A549 (cell line): ENCODE measurements at regions not wholly inside any gene's neighbourhood (a gene's known extent, or its start where the extent isn't known, plus 50 kb on each side); places are given as distances from the start of the nearest gene placed in this dataset.

Experiments
- ATAC-seq, 2 experiments: fragments of 200-7000 bp in 1 of 2; fragments of >200 bp in 1 of 2; cut with Nextera tagmentation in 1 of 2; cut with Tn5 transposase in 1 of 2; 3 replicates each; pipeline versions ENCODE4 v1.8.0 to v1.9.1; 2018 to 2020; ENCODE audit warnings: mild to moderate bottlenecking in 1 of 2, moderate library complexity in 1 of 2
- CTCF ChIA-PET: fragments of 300-600 bp; sonication (Branson Sonifier 250); formaldehyde crosslinking; extraction: SDS; loops from one replicate; lab custom pipeline; 2021; ENCODE audit warnings: antibody characterized with exemption, inconsistent platforms; lab: Yijun Ruan, JAX
- POLR2A ChIA-PET: fragments of 350-600 bp; formaldehyde crosslinking; extraction: SDS; loops from one replicate; lab custom pipeline; 2021; ENCODE audit warnings: antibody characterized with exemption, inconsistent platforms; lab: Yijun Ruan, JAX
- DNase-seq, 2 experiments: peaks; one replicate each; pipeline versions ENCODE4 v3.0.0 to v3.0.0-alpha.2; 2011 to 2016; ENCODE audit warnings: low read depth in 1 of 2, low spot score in 1 of 2
- FAIRE-seq: peaks from 2 replicates; lab custom pipeline; 2011; peaks lifted over from hg19 to GRCh38; lab: Jason Lieb, UNC
- H3K27ac ChIP-seq, 2 experiments: fragments of >200 bp; sonication (Bioruptor Twin); formaldehyde crosslinking; 3 replicates each; pipeline ENCODE4 v1.5.1; 2016 to 2017
- H3K4me1 ChIP-seq: fragments of >200 bp; sonication (Bioruptor Twin); formaldehyde crosslinking; 3 replicates; pipeline ENCODE4 v1.6.1; 2016
- H3K4me2 ChIP-seq: fragments of >200 bp; sonication (Bioruptor Twin); formaldehyde crosslinking; 3 replicates; pipeline ENCODE4 v1.6.1; 2016
- H3K4me3 ChIP-seq: fragments of >200 bp; sonication (Bioruptor Twin); formaldehyde crosslinking; 3 replicates; pipeline ENCODE4 v1.5.1; 2016
- H3K9me3 ChIP-seq: fragments of >200 bp; sonication (Bioruptor Twin); formaldehyde crosslinking; 3 replicates; pipeline ENCODE4 v1.6.1; 2016
- ATOH8 ChIP-seq: fragments of 250-450 bp; sonication (Bioruptor Pico); IDR thresholded peaks from 2 replicates; pipeline ENCODE4 v1.5.0; 2020; ENCODE audit warnings: low read depth, mild to moderate bottlenecking, moderate library complexity
- BHLHE40 ChIP-seq: IDR thresholded peaks from 2 replicates; pipeline ENCODE4 v1.6.1; 2012; ENCODE audit warnings: low read depth, low read length, inconsistent platforms
- CBX2 ChIP-seq: fragments of 200-600 bp; sonication (generic); IDR thresholded peaks from 2 replicates; pipeline ENCODE4 v1.6.1; 2016; ENCODE audit warnings: low read depth, mild to moderate bottlenecking, borderline replicate concordance
- CEBPB ChIP-seq, 2 experiments: fragments of >200 bp in 1 of 2; sonication (Bioruptor Twin) in 1 of 2; formaldehyde crosslinking in 1 of 2; IDR thresholded peaks; 2 replicates each; pipeline ENCODE4 v1.6.1; 2012 to 2016
- CHD2 ChIP-seq: fragments of 150-350 bp; IDR thresholded peaks from 2 replicates; pipeline ENCODE4 v1.6.1; 2014; ENCODE audit warnings: low read length; ENCODE audit not compliant: partially characterized antibody
- CHD4 ChIP-seq: fragments of 200-600 bp; sonication (generic); IDR thresholded peaks from 2 replicates; pipeline ENCODE4 v1.6.1; 2016; ENCODE audit warnings: antibody characterized with exemption, mild to moderate bottlenecking, borderline replicate concordance
- E2F6 ChIP-seq: IDR thresholded peaks from 2 replicates; pipeline ENCODE4 v1.6.1; 2012; ENCODE audit warnings: low read depth, borderline replicate concordance
- EHF ChIP-seq: fragments of 250-450 bp; sonication (Bioruptor Pico); IDR thresholded peaks from 2 replicates; pipeline ENCODE4 v1.5.0; 2020; ENCODE audit warnings: mild to moderate bottlenecking
- ELK1 ChIP-seq: fragments of 150-350 bp; IDR thresholded peaks from 2 replicates; pipeline ENCODE4 v1.6.1; 2014; ENCODE audit warnings: low read depth, mild to moderate bottlenecking, low read length
- ESRRA ChIP-seq: fragments of 150-350 bp; IDR thresholded peaks from 2 replicates; pipeline ENCODE4 v1.6.1; 2014; ENCODE audit warnings: mild to moderate bottlenecking, low read length, borderline replicate concordance
- FOSL2 ChIP-seq, 2 experiments: fragments of 450-650 bp in 1 of 2; fragments of >200 bp in 1 of 2; sonication (Bioruptor Twin) in 1 of 2; formaldehyde crosslinking; IDR thresholded peaks; 2 replicates each; pipeline versions ENCODE4 v1.5.0 to v1.6.1; 2016 to 2020; ENCODE audit warnings: mild to moderate bottlenecking in 1 of 2, moderate library complexity in 1 of 2
- HDAC2 ChIP-seq: fragments of 200-600 bp; sonication (generic); IDR thresholded peaks from 2 replicates; pipeline ENCODE4 v1.6.1; 2016
- JUN ChIP-seq, 2 experiments: fragments of >200 bp; sonication (Bioruptor Twin); formaldehyde crosslinking; IDR thresholded peaks; 2 replicates in 1 of 2; 3 replicates in 1 of 2; pipeline ENCODE4 v1.6.1; 2016 to 2017
- JUNB ChIP-seq: fragments of >200 bp; sonication (Bioruptor Twin); formaldehyde crosslinking; IDR thresholded peaks from 2 replicates; pipeline ENCODE4 v1.6.1; 2016
- KDM5A ChIP-seq: fragments of 200-600 bp; sonication (generic); IDR thresholded peaks from 2 replicates; pipeline ENCODE4 v1.6.1; 2016; ENCODE audit warnings: antibody characterized with exemption, mild to moderate bottlenecking
- MAFK ChIP-seq: fragments of 450-650 bp; IDR thresholded peaks from 2 replicates; pipeline ENCODE4 v1.6.1; 2014; ENCODE audit not compliant: partially characterized antibody
- MAX ChIP-seq: IDR thresholded peaks from 2 replicates; pipeline ENCODE4 v1.6.1; 2012
- MYC ChIP-seq: IDR thresholded peaks from 2 replicates; pipeline ENCODE4 v1.6.1; 2012; ENCODE audit warnings: mild to moderate bottlenecking, inconsistent platforms, low read length, improper control_type of control experiment, borderline replicate concordance
- NR3C1 ChIP-seq: fragments of >200 bp; sonication (Bioruptor Twin); formaldehyde crosslinking; IDR thresholded peaks from 3 replicates; pipeline ENCODE4 v1.6.1; 2017
- PBX3 ChIP-seq: IDR thresholded peaks from 2 replicates; pipeline ENCODE4 v1.6.1; 2012
- POLR2A ChIP-seq: IDR thresholded peaks from 2 replicates; pipeline ENCODE4 v1.6.1; 2012; ENCODE audit warnings: mild to moderate bottlenecking, low read length
- POLR2AphosphoS2 ChIP-seq: conservative IDR thresholded peaks from 2 replicates; pipeline ENCODE4 v1.6.1; 2012; ENCODE audit warnings: low read length, improper control_type of control experiment, inconsistent platforms
- RAD21 ChIP-seq, 2 experiments: fragments of >200 bp in 1 of 2; sonication (Bioruptor Twin) in 1 of 2; formaldehyde crosslinking in 1 of 2; IDR thresholded peaks in 1 of 2; conservative IDR thresholded peaks in 1 of 2; 2 replicates in 1 of 2; 3 replicates in 1 of 2; pipeline ENCODE4 v1.6.1; 2012 to 2018; ENCODE audit warnings: inconsistent platforms in 1 of 2
- RARB ChIP-seq: fragments of 250-450 bp; sonication (Bioruptor Pico); IDR thresholded peaks from 2 replicates; pipeline ENCODE4 v1.8.0; 2021; ENCODE audit warnings: mild to moderate bottlenecking, moderate library complexity
- SMC3 ChIP-seq: fragments of >200 bp; sonication (Bioruptor Twin); formaldehyde crosslinking; IDR thresholded peaks from 3 replicates; pipeline ENCODE4 v1.6.1; 2018; ENCODE audit warnings: inconsistent platforms
- SREBF2 ChIP-seq: fragments of 450-650 bp; IDR thresholded peaks from 2 replicates; pipeline ENCODE4 v1.6.1; 2014; ENCODE audit warnings: mild to moderate bottlenecking, moderate library complexity
- TFCP2L1 ChIP-seq: fragments of 250-450 bp; sonication (Bioruptor Pico); IDR thresholded peaks from 2 replicates; pipeline ENCODE4 v1.5.0; 2021; ENCODE audit warnings: mild to moderate bottlenecking
- TP53 ChIP-seq: fragments of 250-450 bp; sonication (Bioruptor Pico); IDR thresholded peaks from 2 replicates; pipeline ENCODE4 v1.5.0; 2021; ENCODE audit warnings: mild to moderate bottlenecking, moderate library complexity
- ZC3H11A ChIP-seq: fragments of 450-650 bp; IDR thresholded peaks from 2 replicates; pipeline ENCODE4 v1.6.1; 2014; ENCODE audit warnings: antibody characterized with exemption, mild to moderate bottlenecking
- ZFP36 ChIP-seq: fragments of 450-650 bp; IDR thresholded peaks from 2 replicates; pipeline ENCODE4 v1.6.1; 2014; ENCODE audit warnings: borderline replicate concordance; ENCODE audit not compliant: partially characterized antibody
- ZNF302 ChIP-seq: fragments of 250-450 bp; sonication (Bioruptor Pico); IDR thresholded peaks from 2 replicates; pipeline ENCODE4 v1.9.0; 2021; ENCODE audit warnings: inconsistent platforms, mild to moderate bottlenecking, moderate library complexity
- ZSCAN20 ChIP-seq: fragments of 250-450 bp; sonication (Bioruptor Pico); IDR thresholded peaks from 2 replicates; pipeline ENCODE4 v1.8.0; 2022; ENCODE audit warnings: mild to moderate bottlenecking, moderate library complexity
- WGBS: methylation state at CpG from one replicate; pipeline ENCODE4 v1.1.6; 2017; ENCODE audit errors: missing lambda C conversion rate; 5-methylcytosine and 5-hydroxymethylcytosine counted together

GRCh38 chr18:78826631-78827030 lies 153.0 kb upstream of the SALL3 start:
- CTCF ChIA-PET = interaction anchor here (0.6 kb wide), 1 partner anchor 620 kb away, joined by 3 read pairs; no protein-coding TSS in a partner anchor
- Histone ChIP-seq H3K4me3 (no peak overlapping the region), H3K4me1 (no peaks in the 10 kb centered on the region), H3K4me2 (no peak overlapping the region), H3K27ac (no peak overlapping the region), H3K9me3 (no peaks in the 10 kb centered on the region)
- WGBS = 3% methylated on average over 4 of the region's 4 CpGs
- FAIRE-seq (no peak), DNase-seq (no peak), ATAC-seq (no peak)
- TF ChIP-seq POLR2A (no peak), E2F6 (no peak), KDM5A (no peak), CBX2 (no peak), ZC3H11A (no peak)
- POLR2A ChIA-PET = no interaction called here

- WGBS = 30% methylated on average over 10 of the region's 10 CpGs
- CTCF ChIA-PET = interaction anchor here (0.6 kb wide), 1 partner anchor 620 kb away, joined by 3 read pairs; no protein-coding TSS in a partner anchor
- ATAC-seq (no peak), FAIRE-seq (no peak)
- H3K4me3 ChIP-seq = no peak overlapping the region
- TF ChIP-seq ATOH8 (no peak), NR3C1 (no peak), JUN (IDR thresholded peaks at IDR 0.05) (no peak), FOSL2 (IDR thresholded peaks at IDR 0.05) (no peak), FOSL2 (CRISPR knock-in tag; IDR thresholded peaks at IDR 0.05) (no peak), ZNF302 (CRISPR knock-in tag) (no peak), SMC3 (no peak), KDM5A (no peak), POLR2AphosphoS2 (no peak), MAFK (no peak), PBX3 (no peak), RAD21 (conservative IDR thresholded peaks at IDR 0.05 in 1 of 2, IDR thresholded peaks at IDR 0.05 in 1 of 2) (no peak), CBX2 (no peak), ZFP36 (no peak), BHLHE40 (no peak), CHD4 (no peak), MAX (no peak), HDAC2 (no peak), TP53 (CRISPR knock-in tag) (no peak), JUNB (no peak)
- TF ChIP-seq, all 56 proteins: peak for 0
- Histone ChIP-seq H3K4me2 (no peak overlapping the region), H3K4me1 (no peaks in the 10 kb centered on the region), H3K27ac (no peak overlapping the region), H3K9me3 (no peaks in the 10 kb centered on the region)
- DNase-seq = no peak
- POLR2A ChIA-PET = no interaction called here
Measured at GRCh38 chr18:78827141-78827540, 152.5 kb upstream of the SALL3 start.

- ChIA-PET CTCF (no interaction called here), POLR2A (no interaction called here)
- DNase-seq = no peak
- TF ChIP-seq NR3C1 (no peak), SREBF2 (no peak), BHLHE40 (no peak), ZFP36 (no peak), SMC3 (no peak), CHD2 (no peak), EHF (CRISPR knock-in tag) (no peak), RARB (CRISPR knock-in tag) (no peak), CEBPB (IDR thresholded peaks at IDR 0.05) (no peak), MYC (no peak), ZSCAN20 (CRISPR knock-in tag) (no peak), TFCP2L1 (CRISPR knock-in tag) (no peak), MAX (no peak), HDAC2 (no peak), ESRRA (no peak), ELK1 (no peak), FOSL2 (IDR thresholded peaks at IDR 0.05) (no peak), FOSL2 (CRISPR knock-in tag; IDR thresholded peaks at IDR 0.05) (no peak)
- no peak for FAIRE-seq
- no peaks in the 10 kb centered on the region for H3K4me1 ChIP-seq
- no peaks in the 10 kb centered on the region for H3K9me3 ChIP-seq
- H3K4me3 ChIP-seq = no peak overlapping the region
- ATAC-seq = no peak
- H3K4me2 ChIP-seq = no peak overlapping the region
- H3K27ac ChIP-seq = no peak overlapping the region
- 28% methylated on average over 3 of the region's 3 CpGs for WGBS
Measured at GRCh38 chr18:78828131-78828530, 151.5 kb upstream of the SALL3 start.
